GM13977 (cell line): ENCODE measurements at regions not wholly inside any gene's neighbourhood (a gene's known extent, or its start where the extent isn't known, plus 50 kb on each side); places are given as distances from the start of the nearest gene placed in this dataset.

Source experiments
- DNase-seq: peaks from one replicate; pipeline ENCODE4 v3.0.0; 2012; ENCODE audit warnings: low spot score
- CTCF ChIP-seq: IDR thresholded peaks from 2 replicates; pipeline ENCODE4 v1.5.1; 2012; ENCODE audit warnings: mild to moderate bottlenecking, control low read depth; ENCODE audit not compliant: insufficient read depth; ENCODE audit errors: extremely low read depth, missing control alignments
- in situ Hi-C: fragments of 300-500 bp; cut with MboI; formaldehyde crosslinking; loops from one replicate; pipeline ENCODE4 v1.12.0; 2022; ENCODE audit warnings: low sequenced_read_pairs, low pct_unique_long_range_greater_than_20kb, mixed read lengths, inconsistent platforms; ENCODE audit not compliant: unreplicated experiment

GRCh38 chr11:119798656-119799055 is 69.7 kb upstream of the NECTIN1 start:
- no peak for TF ChIP-seq CTCF
- no peak for DNase-seq
- in situ Hi-C loops: no loop called here

- DNase-seq: no peak
- in situ Hi-C loops: no loop called here
- TF ChIP-seq CTCF: no peak
Observed at GRCh38 chr11:119797736-119798135, 68.7 kb upstream of the NECTIN1 start.

- in situ Hi-C loops: no loop called here
- no peak for TF ChIP-seq CTCF
- DNase-seq: no peak
Observed at GRCh38 chr11:119797123-119797611, 68.2 kb upstream of the NECTIN1 start.

GRCh38 chr11:119796363-119797060 is 67.5 kb upstream of the NECTIN1 start:
- no peak for TF ChIP-seq CTCF
- DNase-seq: no peak
- in situ Hi-C loops: no loop called here

- TF ChIP-seq CTCF: no peak
- no peak for DNase-seq
- in situ Hi-C loops: no loop called here
Observed at GRCh38 chr11:119795690-119796089, 66.7 kb upstream of the NECTIN1 start.

- DNase-seq: no peak
- TF ChIP-seq CTCF: no peak
- in situ Hi-C loops: no loop called here
Observed at GRCh38 chr11:119795231-119795630, 66.2 kb upstream of the NECTIN1 start.

- in situ Hi-C loops: no loop called here
- DNase-seq: no peak
- TF ChIP-seq CTCF: no peak
Observed at GRCh38 chr11:119794756-119795155, 65.8 kb upstream of the NECTIN1 start.
